Mesenchymal stem cell (in vitro differentiated cells and primary cell): ENCODE measurements at regions not wholly inside any gene's neighbourhood (a gene's known extent, or its start where the extent isn't known, plus 50 kb on each side); places are given as distances from the start of the nearest gene placed in this dataset.

ENCODE experiments used
- DNase-seq: peaks from one replicate; pipeline ENCODE4 v3.0.0-alpha.2; 2013
- H2AFZ ChIP-seq: one replicate; pipeline ENCODE4 v1.6.1; 2013; ENCODE audit warnings: low read depth, mild to moderate bottlenecking, control low read depth, inconsistent platforms, low read length, moderate library complexity
- H2AK5ac ChIP-seq: 2 replicates; pipeline ENCODE4 v1.6.1; 2013; ENCODE audit warnings: low read length, moderate library complexity, mild to moderate bottlenecking, inconsistent platforms; ENCODE audit not compliant: severe bottlenecking
- H2BK120ac ChIP-seq: one replicate; pipeline ENCODE4 v1.6.1; 2013; ENCODE audit warnings: low read depth, mild to moderate bottlenecking, inconsistent platforms, low read length, moderate library complexity
- H2BK12ac ChIP-seq, 2 experiments: one replicate each; pipeline ENCODE4 v1.6.1; 2013; ENCODE audit warnings: inconsistent platforms in 2 of 2, low read length in 2 of 2, mild to moderate bottlenecking in 2 of 2, moderate library complexity in 2 of 2, control low read depth in 1 of 2
- H2BK15ac ChIP-seq: one replicate; pipeline ENCODE4 v1.6.1; 2013; ENCODE audit warnings: mild to moderate bottlenecking, low read depth, inconsistent platforms; ENCODE audit not compliant: poor library complexity, severe bottlenecking
- H2BK5ac ChIP-seq: 2 replicates; pipeline ENCODE4 v1.6.1; 2013; ENCODE audit warnings: low read depth, mild to moderate bottlenecking, low read length, control low read depth, inconsistent platforms; ENCODE audit not compliant: poor library complexity, severe bottlenecking
- H3K14ac ChIP-seq, 2 experiments: one replicate each; pipeline ENCODE4 v1.6.1; 2013; ENCODE audit warnings: inconsistent platforms in 2 of 2, low read length in 2 of 2, control low read depth in 1 of 2, mild to moderate bottlenecking in 1 of 2, moderate library complexity in 1 of 2
- H3K18ac ChIP-seq, 2 experiments: one replicate each; pipeline ENCODE4 v1.6.1; 2013; ENCODE audit warnings: inconsistent platforms in 2 of 2, low read length in 2 of 2, control low read depth in 1 of 2, low read depth in 1 of 2, mild to moderate bottlenecking in 1 of 2
- H3K23ac ChIP-seq, 2 experiments: one replicate each; pipeline ENCODE4 v1.6.1; 2013; ENCODE audit warnings: inconsistent platforms in 2 of 2, low read length in 2 of 2, mild to moderate bottlenecking in 2 of 2, moderate library complexity in 2 of 2, control low read depth in 1 of 2
- H3K27ac ChIP-seq: 2 replicates; pipeline ENCODE4 v1.5.1; 2013; ENCODE audit warnings: mild to moderate bottlenecking, moderate library complexity, low read length, control low read depth, inconsistent platforms; ENCODE audit not compliant: poor library complexity, severe bottlenecking
- H3K27me3 ChIP-seq, 2 experiments: 2 replicates each; pipeline versions ENCODE4 v1.6.1 to v1.7.0; 2013; ENCODE audit warnings: low read length in 2 of 2, mild to moderate bottlenecking in 2 of 2, moderate library complexity in 2 of 2, control low read depth in 1 of 2, inconsistent platforms in 1 of 2; ENCODE audit not compliant: control insufficient read depth in 1 of 2, insufficient read depth in 1 of 2
- H3K36me3 ChIP-seq, 2 experiments: 2 replicates each; pipeline versions ENCODE4 v1.6.1 to v1.7.0; 2013; ENCODE audit warnings: low read length in 2 of 2, control low read depth in 1 of 2, inconsistent platforms in 1 of 2, low read depth in 1 of 2, mild to moderate bottlenecking in 1 of 2; ENCODE audit not compliant: insufficient read depth in 2 of 2, control insufficient read depth in 1 of 2
- H3K4ac ChIP-seq, 2 experiments: one replicate each; pipeline ENCODE4 v1.6.1; 2013; ENCODE audit warnings: inconsistent platforms in 2 of 2, low read length in 2 of 2, mild to moderate bottlenecking in 2 of 2, moderate library complexity in 2 of 2, control low read depth in 1 of 2, low read depth in 1 of 2
- H3K4me1 ChIP-seq: 2 replicates; pipeline ENCODE4 v1.6.1; 2013; ENCODE audit warnings: low read depth, low read length, control low read depth; ENCODE audit not compliant: control insufficient read depth, insufficient read depth
- H3K4me2 ChIP-seq: 2 replicates; pipeline ENCODE4 v1.6.1; 2013; ENCODE audit warnings: low read length, mild to moderate bottlenecking, inconsistent platforms; ENCODE audit not compliant: poor library complexity, severe bottlenecking
- H3K4me3 ChIP-seq, 2 experiments: 2 replicates each; pipeline versions ENCODE4 v1.5.1 to v1.7.0; 2013; ENCODE audit warnings: low read length in 2 of 2, mild to moderate bottlenecking in 2 of 2, control low read depth in 1 of 2, low read depth in 1 of 2; ENCODE audit not compliant: insufficient read depth in 1 of 2
- H3K79me1 ChIP-seq: replicated peaks from 2 replicates; pipeline ENCODE4 v1.6.1; 2013; ENCODE audit warnings: mild to moderate bottlenecking, control low read depth, low read length, inconsistent platforms; ENCODE audit not compliant: poor library complexity, severe bottlenecking
- H3K9ac ChIP-seq: 2 replicates; pipeline ENCODE4 v1.7.0; 2013; ENCODE audit warnings: mild to moderate bottlenecking, low read length, moderate library complexity
- H3K9me3 ChIP-seq: 2 replicates; pipeline ENCODE4 v1.7.0; 2013; ENCODE audit warnings: mild to moderate bottlenecking, low read length; ENCODE audit not compliant: control insufficient read depth
- H4K8ac ChIP-seq: one replicate; pipeline ENCODE4 v1.6.1; 2013; ENCODE audit warnings: inconsistent platforms, mild to moderate bottlenecking, low read length, moderate library complexity
- H4K91ac ChIP-seq: one replicate; pipeline ENCODE4 v1.6.1; 2013; ENCODE audit warnings: mild to moderate bottlenecking, low read length, inconsistent platforms
- WGBS: methylation state at CpG from one replicate; pipeline ENCODE4 v1.1.7; 2013; ENCODE audit warnings: mixed read lengths; 5-methylcytosine and 5-hydroxymethylcytosine counted together

GRCh38 chr20:12598894-12599293 is 409.9 kb upstream of the SPTLC3 start:
- no peak overlapping the region for H3K27ac ChIP-seq
- no peak for DNase-seq
- no peaks in the 10 kb centered on the region for H3K4me1 ChIP-seq
- H2BK15ac ChIP-seq = no peak overlapping the region
- no peak overlapping the region for H2AFZ ChIP-seq
- H2BK12ac ChIP-seq = no peak overlapping the region
- no peak overlapping the region for H3K18ac ChIP-seq
- 77% methylated on average over 3 of the region's 3 CpGs for WGBS
- no peak overlapping the region for H3K14ac ChIP-seq
- H4K91ac ChIP-seq = no peak overlapping the region
- H3K23ac ChIP-seq = no peak overlapping the region
- H3K27me3 ChIP-seq = no peaks in the 10 kb centered on the region
- no peak overlapping the region for H4K8ac ChIP-seq
- H3K36me3 ChIP-seq = no peaks in the 10 kb centered on the region
- H2BK5ac ChIP-seq = no peak overlapping the region
- H3K4me3 ChIP-seq = no peak overlapping the region
- H3K9me3 ChIP-seq = peaks cover 4% of the 10 kb centered on the region
- no peak overlapping the region for H3K9ac ChIP-seq
- H3K4ac ChIP-seq = no peak overlapping the region
- H3K4me2 ChIP-seq = no peak overlapping the region
- H3K79me1 ChIP-seq = no peaks in the 10 kb centered on the region
- no peak overlapping the region for H2BK120ac ChIP-seq
- no peak overlapping the region for H2AK5ac ChIP-seq

GRCh38 chr20:12599494-12599893 is 409.3 kb upstream of the SPTLC3 start:
- H3K14ac ChIP-seq = no peak overlapping the region
- H4K91ac ChIP-seq = no peak overlapping the region
- H3K4me2 ChIP-seq = no peak overlapping the region
- DNase-seq = no peak
- H3K9ac ChIP-seq = no peak overlapping the region
- no peak overlapping the region for H3K27ac ChIP-seq
- no peak overlapping the region for H3K4ac ChIP-seq
- no peak overlapping the region for H3K18ac ChIP-seq
- no peak overlapping the region for H2AK5ac ChIP-seq
- no peak overlapping the region for H4K8ac ChIP-seq
- no peaks in the 10 kb centered on the region for H3K79me1 ChIP-seq
- H2AFZ ChIP-seq = no peak overlapping the region
- no peak overlapping the region for H2BK120ac ChIP-seq
- no peak overlapping the region for H2BK15ac ChIP-seq
- H3K4me1 ChIP-seq = no peaks in the 10 kb centered on the region
- peaks cover 4% of the 10 kb centered on the region for H3K9me3 ChIP-seq
- no peaks in the 10 kb centered on the region for H3K36me3 ChIP-seq
- no peak overlapping the region for H2BK12ac ChIP-seq
- H3K4me3 ChIP-seq = no peak overlapping the region
- H3K27me3 ChIP-seq = no peaks in the 10 kb centered on the region
- no peak overlapping the region for H2BK5ac ChIP-seq
- no peak overlapping the region for H3K23ac ChIP-seq

GRCh38 chr20:12605751-12606150 is 403.0 kb upstream of the SPTLC3 start:
- H3K36me3 ChIP-seq = no peaks in the 10 kb centered on the region
- H3K27me3 ChIP-seq = no peaks in the 10 kb centered on the region
- no peak overlapping the region for H4K91ac ChIP-seq
- no peak overlapping the region for H2BK15ac ChIP-seq
- no peak overlapping the region for H3K4ac ChIP-seq
- no peak overlapping the region for H2BK5ac ChIP-seq
- DNase-seq = no peak
- no peak overlapping the region for H3K23ac ChIP-seq
- H2BK12ac ChIP-seq = no peak overlapping the region
- no peaks in the 10 kb centered on the region for H3K4me1 ChIP-seq
- no peak overlapping the region for H2BK120ac ChIP-seq
- H2AFZ ChIP-seq = no peak overlapping the region
- H2AK5ac ChIP-seq = no peak overlapping the region
- H3K14ac ChIP-seq = no peak overlapping the region
- H3K4me2 ChIP-seq = no peak overlapping the region
- H3K18ac ChIP-seq = no peak overlapping the region
- no peaks in the 10 kb centered on the region for H3K79me1 ChIP-seq
- no peak overlapping the region for H3K9ac ChIP-seq
- H3K4me3 ChIP-seq = no peak overlapping the region
- H4K8ac ChIP-seq = no peak overlapping the region
- no peaks in the 10 kb centered on the region for H3K9me3 ChIP-seq
- H3K27ac ChIP-seq = no peak overlapping the region
- WGBS = 80% methylated on average over 2 of the region's 2 CpGs

GRCh38 chr20:12610871-12611270 is 397.9 kb upstream of the SPTLC3 start:
- Histone ChIP-seq H3K14ac (no peak overlapping the region), H3K27me3 (no peaks in the 10 kb centered on the region), H3K23ac (no peak overlapping the region), H3K79me1 (no peaks in the 10 kb centered on the region), H4K8ac (no peak overlapping the region), H2AFZ (no peak overlapping the region), H3K36me3 (no peaks in the 10 kb centered on the region), H3K18ac (no peak overlapping the region), H2BK12ac (no peak overlapping the region), H2BK5ac (no peak overlapping the region), H4K91ac (no peak overlapping the region), H2BK120ac (no peak overlapping the region), H2BK15ac (no peak overlapping the region), H3K4me3 (no peak overlapping the region), H3K4me2 (no peak overlapping the region), H3K27ac (no peak overlapping the region), H2AK5ac (no peak overlapping the region), H3K4me1 (no peaks in the 10 kb centered on the region), H3K4ac (no peak overlapping the region), H3K9ac (no peak overlapping the region), H3K9me3 (no peaks in the 10 kb centered on the region)
- no peak for DNase-seq
- no CpG with 5 or more reads among the region's 1 CpG for WGBS
